ENCODE measurements at regions not wholly inside any gene's neighbourhood (a gene's known extent, or its start where the extent isn't known, plus 50 kb on each side); places are given as distances from the start of the nearest gene placed in this dataset.

- DNase-seq (ENCODE audit: low read depth) = no peak
Measured at GRCh38 chr20:21956591-21956990, 251.1 kb downstream of the PAX1 start.

GRCh38 chr20:21947406-21947805 is 241.9 kb downstream of the PAX1 start:
- DNase-seq (ENCODE audit: low read depth) = no peak

GRCh38 chr20:21944227-21944626 is 238.8 kb downstream of the PAX1 start:
- DNase-seq (ENCODE audit: low read depth) = no peak

GRCh38 chr20:21941941-21942805 is 236.7 kb downstream of the PAX1 start:
- no peak for DNase-seq (ENCODE audit: low read depth)

GRCh38 chr20:21936720-21937380 is 231.4 kb downstream of the PAX1 start:
- no peak for DNase-seq (ENCODE audit: low read depth)

GRCh38 chr20:21936261-21936660 is 230.8 kb downstream of the PAX1 start:
- no peak for DNase-seq (ENCODE audit: low read depth)

- DNase-seq (ENCODE audit: low read depth) = no peak
Measured at GRCh38 chr20:21933526-21933925, 228.1 kb downstream of the PAX1 start.

GRCh38 chr20:21921251-21921650 is 215.8 kb downstream of the PAX1 start:
- DNase-seq (ENCODE audit: low read depth) = no peak

GRCh38 chr20:21920211-21920610 is 214.7 kb downstream of the PAX1 start:
- no peak for DNase-seq (ENCODE audit: low read depth)

- DNase-seq (ENCODE audit: low read depth) = no peak
Measured at GRCh38 chr20:21918398-21918797, 212.9 kb downstream of the PAX1 start.

GRCh38 chr20:21902391-21902790 is 196.9 kb downstream of the PAX1 start:
- no peak for DNase-seq (ENCODE audit: low read depth)

- no peak for DNase-seq (ENCODE audit: low read depth)
Measured at GRCh38 chr20:21901470-21902275, 196.2 kb downstream of the PAX1 start.

- DNase-seq (ENCODE audit: low read depth) = no peak
Measured at GRCh38 chr20:21900431-21900830, 195.0 kb downstream of the PAX1 start.

- no peak for DNase-seq (ENCODE audit: low read depth)
Measured at GRCh38 chr20:21874921-21875320, 169.5 kb downstream of the PAX1 start.

GRCh38 chr20:21874127-21874526 is 168.7 kb downstream of the PAX1 start:
- no peak for DNase-seq (ENCODE audit: low read depth)

GRCh38 chr20:21873291-21873690 is 167.8 kb downstream of the PAX1 start:
- DNase-seq (ENCODE audit: low read depth) = no peak

GRCh38 chr20:21867811-21868210 is 162.3 kb downstream of the PAX1 start:
- no peak for DNase-seq (ENCODE audit: low read depth)

GRCh38 chr20:21867353-21867752 is 161.9 kb downstream of the PAX1 start:
- DNase-seq (ENCODE audit: low read depth) = no peak

- DNase-seq (ENCODE audit: low read depth) = no peak
Measured at GRCh38 chr20:21862956-21863355, 157.5 kb downstream of the PAX1 start.

- DNase-seq (ENCODE audit: low read depth) = no peak
Measured at GRCh38 chr20:21862259-21862946, 156.9 kb downstream of the PAX1 start.

GRCh38 chr20:21840991-21841390 is 135.5 kb downstream of the PAX1 start:
- no peak for DNase-seq (ENCODE audit: low read depth)

- DNase-seq (ENCODE audit: low read depth) = no peak
Measured at GRCh38 chr20:21839982-21840381, 134.5 kb downstream of the PAX1 start.

Measured in activated gamma-delta T cell treated with anti-CD3 and anti-CD28 coated beads, Interleukin-2, amount 50 U/mL, for 16 hours (primary cell).